Calu3 (cell line): ENCODE measurements at regions not wholly inside any gene's neighbourhood (a gene's known extent, or its start where the extent isn't known, plus 50 kb on each side); places are given as distances from the start of the nearest gene placed in this dataset.

Source experiments
- BruUV-seq: library from RNA; stranded (reverse); fragments of 400-500 nt; replicated peaks from 2 replicates; lab custom pipeline; 2021; lab: Mats Ljungman, UMichigan
- CTCF ChIA-PET: fragments of 300-600 bp; sonication (Branson Sonifier 250); formaldehyde crosslinking; loops from one replicate; lab custom pipeline; 2022; ENCODE audit warnings: antibody characterized with exemption; lab: Charles Lee
- DNase-seq: peaks from one replicate; pipeline ENCODE4 v3.0.0; 2022
- H3K27ac Mint-ChIP-seq: one replicate; pipeline ENCODE4 v1.8.0; 2022; ENCODE audit warnings: mixed read lengths; ENCODE audit not compliant: unreplicated experiment
- H3K27me3 Mint-ChIP-seq: one replicate; pipeline ENCODE4 v1.8.0; 2022; ENCODE audit warnings: mixed read lengths; ENCODE audit not compliant: unreplicated experiment
- H3K36me3 Mint-ChIP-seq: one replicate; pipeline ENCODE4 v1.8.0; 2022; ENCODE audit warnings: mild to moderate bottlenecking, moderate library complexity, mixed read lengths; ENCODE audit not compliant: insufficient read depth, unreplicated experiment
- H3K4me1 Mint-ChIP-seq: one replicate; pipeline ENCODE4 v1.8.0; 2022; ENCODE audit warnings: mild to moderate bottlenecking, low read depth, mixed read lengths; ENCODE audit not compliant: unreplicated experiment
- H3K4me3 Mint-ChIP-seq: one replicate; pipeline ENCODE4 v1.8.0; 2022; ENCODE audit warnings: mild to moderate bottlenecking, low read depth, moderate library complexity, mixed read lengths; ENCODE audit not compliant: unreplicated experiment
- H3K9me3 Mint-ChIP-seq: one replicate; pipeline ENCODE4 v1.8.0; 2022; ENCODE audit warnings: low read depth, mixed read lengths; ENCODE audit not compliant: unreplicated experiment
- intact Hi-C: fragments of 100-400 bp; cut with micrococcal nuclease; formaldehyde crosslinking; loops from one replicate; pipeline ENCODE4 v1.10.0; 2022; ENCODE audit not compliant: unreplicated experiment
- TF ChIP-seq, protein P1 (sequence below): fragments of 200-600 bp; IDR thresholded peaks from one replicate; pipeline ENCODE4 v1.8.0; 2022; ENCODE audit warnings: antibody characterized with exemption; ENCODE audit not compliant: unreplicated experiment

GRCh38 chr6:56736804-56737203 lies 94.1 kb upstream of the DST start:
- no peak overlapping the region for H3K27ac Mint-ChIP-seq
- DNase-seq: no peak
- BruUV-seq: no TSS peak
- H3K36me3 Mint-ChIP-seq: no peaks in the 10 kb centered on the region
- no peaks in the 10 kb centered on the region for H3K27me3 Mint-ChIP-seq
- TF ChIP-seq, protein P1, sequence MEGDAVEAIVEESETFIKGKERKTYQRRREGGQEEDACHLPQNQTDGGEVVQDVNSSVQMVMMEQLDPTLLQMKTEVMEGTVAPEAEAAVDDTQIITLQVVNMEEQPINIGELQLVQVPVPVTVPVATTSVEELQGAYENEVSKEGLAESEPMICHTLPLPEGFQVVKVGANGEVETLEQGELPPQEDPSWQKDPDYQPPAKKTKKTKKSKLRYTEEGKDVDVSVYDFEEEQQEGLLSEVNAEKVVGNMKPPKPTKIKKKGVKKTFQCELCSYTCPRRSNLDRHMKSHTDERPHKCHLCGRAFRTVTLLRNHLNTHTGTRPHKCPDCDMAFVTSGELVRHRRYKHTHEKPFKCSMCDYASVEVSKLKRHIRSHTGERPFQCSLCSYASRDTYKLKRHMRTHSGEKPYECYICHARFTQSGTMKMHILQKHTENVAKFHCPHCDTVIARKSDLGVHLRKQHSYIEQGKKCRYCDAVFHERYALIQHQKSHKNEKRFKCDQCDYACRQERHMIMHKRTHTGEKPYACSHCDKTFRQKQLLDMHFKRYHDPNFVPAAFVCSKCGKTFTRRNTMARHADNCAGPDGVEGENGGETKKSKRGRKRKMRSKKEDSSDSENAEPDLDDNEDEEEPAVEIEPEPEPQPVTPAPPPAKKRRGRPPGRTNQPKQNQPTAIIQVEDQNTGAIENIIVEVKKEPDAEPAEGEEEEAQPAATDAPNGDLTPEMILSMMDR: no peak
- CTCF ChIA-PET: interaction anchor here (1.6 kb wide), 1 partner anchor 23 kb away, joined by 3 read pairs; no protein-coding TSS in a partner anchor
- H3K4me3 Mint-ChIP-seq: no peak overlapping the region
- no peaks in the 10 kb centered on the region for H3K9me3 Mint-ChIP-seq
- intact Hi-C loops: no loop called here
- H3K4me1 Mint-ChIP-seq: peaks cover 40% of the 10 kb centered on the region

DNA sequence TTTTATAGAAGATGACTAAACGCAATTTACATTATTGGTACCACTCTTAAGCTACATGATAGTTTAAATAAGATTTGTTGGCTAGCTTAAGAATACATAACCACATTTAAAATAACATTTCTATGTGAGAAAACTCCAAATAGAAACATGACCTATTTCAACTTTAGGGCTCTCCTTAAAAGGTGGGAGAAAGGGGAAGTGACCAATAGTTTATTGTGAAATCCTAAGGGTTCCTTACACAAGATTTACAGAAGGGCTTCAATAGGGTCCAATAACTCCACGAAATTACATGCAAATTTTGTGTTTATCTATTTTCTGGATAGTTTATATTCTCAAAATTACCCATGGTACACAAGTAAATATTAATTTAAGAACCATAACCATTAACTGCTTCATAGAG lies 91.6 kb upstream of the DST start:
- Mint-ChIP-seq H3K27ac (no peak overlapping the region), H3K4me3 (no peak overlapping the region), H3K4me1 (peaks cover 47% of the 10 kb centered on the region), H3K9me3 (no peaks in the 10 kb centered on the region), H3K36me3 (no peaks in the 10 kb centered on the region), H3K27me3 (no peaks in the 10 kb centered on the region)
- DNase-seq: no peak
- BruUV-seq: no TSS peak
- TF ChIP-seq, protein P1: no peak
- CTCF ChIA-PET: no interaction called here
- intact Hi-C loops: no loop called here

DNA sequence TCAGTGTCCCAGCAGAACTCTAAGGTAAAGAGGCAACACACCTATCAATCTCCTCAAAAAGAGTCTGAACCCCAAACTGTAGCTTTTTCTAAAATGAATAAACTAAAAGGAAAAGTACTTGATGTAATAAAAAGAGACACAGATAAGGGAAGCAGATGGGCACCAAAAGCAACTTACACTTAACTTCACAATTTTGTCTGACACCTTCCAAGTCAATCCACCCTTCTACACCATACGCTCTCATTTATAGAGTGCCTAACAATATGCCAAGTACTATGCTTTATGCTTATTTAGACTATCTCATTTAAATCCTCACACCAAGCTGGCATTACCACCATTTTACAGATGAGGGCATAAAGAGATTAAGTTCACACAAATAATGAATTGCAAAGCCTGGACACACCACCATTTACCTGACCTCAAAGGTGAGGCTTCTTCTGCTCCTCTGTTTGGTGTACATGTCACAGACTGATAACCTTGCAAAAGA lies 90.6 kb upstream of the DST start:
- TF ChIP-seq, protein P1: no peak
- peak overlapping the region; percentile 26 for H3K27ac Mint-ChIP-seq
- CTCF ChIA-PET: no interaction called here
- H3K27me3 Mint-ChIP-seq: no peaks in the 10 kb centered on the region
- no peak overlapping the region for H3K4me3 Mint-ChIP-seq
- no peaks in the 10 kb centered on the region for H3K9me3 Mint-ChIP-seq
- no peak for DNase-seq
- no TSS peak for BruUV-seq
- H3K4me1 Mint-ChIP-seq: peaks cover 56% of the 10 kb centered on the region
- peaks cover 6% of the 10 kb centered on the region for H3K36me3 Mint-ChIP-seq
- intact Hi-C loops: no loop called here

- H3K27me3 Mint-ChIP-seq: no peaks in the 10 kb centered on the region
- intact Hi-C loops: no loop called here
- peaks cover 6% of the 10 kb centered on the region for H3K36me3 Mint-ChIP-seq
- peaks cover 62% of the 10 kb centered on the region for H3K4me1 Mint-ChIP-seq
- no TSS peak for BruUV-seq
- DNase-seq: no peak
- peak overlapping the region; percentile 26 for H3K27ac Mint-ChIP-seq
- TF ChIP-seq, protein P1: no peak
- CTCF ChIA-PET: no interaction called here
- H3K4me3 Mint-ChIP-seq: no peak overlapping the region
- no peaks in the 10 kb centered on the region for H3K9me3 Mint-ChIP-seq
Observed at GRCh38 chr6:56732517-56732916, 89.8 kb upstream of the DST start.
